NT2/D1 (cell line): ENCODE measurements at regions not wholly inside any gene's neighbourhood (a gene's known extent, or its start where the extent isn't known, plus 50 kb on each side); places are given as distances from the start of the nearest gene placed in this dataset.

Source experiments
- YY1 ChIP-seq: IDR thresholded peaks from 2 replicates; pipeline ENCODE4 v1.6.1; 2011; ENCODE audit not compliant: insufficient read length, insufficient read depth
- ZNF274 ChIP-seq: IDR thresholded peaks from 2 replicates; pipeline ENCODE4 v1.6.1; 2011; ENCODE audit warnings: mild to moderate bottlenecking, low read depth, low read length

GRCh38 chr5:168207450-168208029 is 83.9 kb upstream of the WWC1 start:
- TF ChIP-seq YY1 (no peak), ZNF274 (no peak)
